ENCODE measurements at regions not wholly inside any gene's neighbourhood (a gene's known extent, or its start where the extent isn't known, plus 50 kb on each side); places are given as distances from the start of the nearest gene placed in this dataset.

- DNase-seq: no peak
Measured at GRCh38 chr5:40413743-40414142, 266.0 kb upstream of the PTGER4 start.

GRCh38 chr5:40412771-40413170 lies 266.9 kb upstream of the PTGER4 start:
- no peak for DNase-seq

- peak; percentile 53 to 76 for DNase-seq
Measured at GRCh38 chr5:40410964-40411635, 268.6 kb upstream of the PTGER4 start.

GRCh38 chr5:40410231-40410861 lies 269.4 kb upstream of the PTGER4 start:
- DNase-seq: peak; percentile 66 to 72

DNA sequence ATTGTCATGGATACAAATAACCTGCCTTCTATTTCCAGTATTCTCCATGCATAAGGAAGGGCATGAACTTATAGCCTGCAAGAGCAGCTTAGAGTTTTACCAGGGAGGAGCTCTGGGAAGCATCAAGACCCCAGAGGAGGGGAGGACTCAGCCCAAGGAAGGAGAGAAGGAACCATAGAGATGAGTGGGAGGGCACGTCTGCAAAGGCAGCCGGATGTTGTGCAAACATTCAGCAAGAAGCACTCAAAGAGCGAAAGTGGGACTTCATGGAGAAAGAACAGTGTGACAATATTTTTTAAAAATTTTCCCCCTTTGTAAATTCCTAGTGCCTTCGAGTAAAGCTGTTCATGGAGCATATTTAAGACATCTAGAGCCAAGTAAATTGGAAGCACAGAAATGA lies 270.1 kb upstream of the PTGER4 start:
- peak; percentile 89 to 93 for DNase-seq

- peak; percentile 73 to 78 for DNase-seq
Measured at GRCh38 chr5:40406741-40407211, 272.9 kb upstream of the PTGER4 start.

- no peak for DNase-seq
Measured at GRCh38 chr5:40405996-40406740, 273.5 kb upstream of the PTGER4 start.

- no peak for DNase-seq
Measured at GRCh38 chr5:40405230-40405629, 274.5 kb upstream of the PTGER4 start.

DNA sequence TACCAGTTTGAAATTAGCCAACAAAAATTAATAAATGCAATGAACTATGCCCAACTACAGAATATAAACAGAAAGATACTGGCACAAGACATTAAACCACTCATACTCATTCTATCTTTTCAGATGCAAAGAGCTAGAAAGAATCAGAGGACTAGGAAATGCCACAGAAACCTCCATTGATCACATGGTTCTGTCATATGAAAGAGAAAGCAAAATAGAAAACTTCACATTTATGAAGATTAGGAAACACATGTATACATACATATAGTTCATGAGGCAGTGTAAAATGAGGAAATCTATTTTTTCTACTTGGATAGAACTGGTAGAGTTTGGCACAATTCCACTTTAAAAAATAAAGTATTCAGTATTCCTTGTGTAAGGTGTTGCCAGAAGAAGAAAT lies 275.1 kb upstream of the PTGER4 start:
- DNase-seq: peak in 1 of 2 experiments; percentile 6

DNA sequence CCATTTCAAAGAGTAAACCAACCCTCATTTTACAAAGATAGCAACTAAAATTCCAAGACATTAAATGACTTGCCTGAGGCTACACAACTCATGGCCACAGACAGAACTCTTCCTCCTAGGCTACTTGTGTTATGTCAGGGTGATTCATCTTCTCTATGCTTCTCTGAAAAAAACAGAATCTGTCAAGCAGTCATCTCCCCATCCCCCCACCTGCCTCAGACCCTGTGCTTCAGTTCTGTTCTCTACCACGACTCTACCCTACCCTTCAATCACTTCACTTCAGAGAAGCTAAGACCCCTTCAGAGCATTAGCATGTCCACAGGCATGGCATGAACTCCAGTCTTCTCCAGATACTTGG lies 277.7 kb upstream of the PTGER4 start:
- peak; percentile 21 to 27 for DNase-seq

DNA sequence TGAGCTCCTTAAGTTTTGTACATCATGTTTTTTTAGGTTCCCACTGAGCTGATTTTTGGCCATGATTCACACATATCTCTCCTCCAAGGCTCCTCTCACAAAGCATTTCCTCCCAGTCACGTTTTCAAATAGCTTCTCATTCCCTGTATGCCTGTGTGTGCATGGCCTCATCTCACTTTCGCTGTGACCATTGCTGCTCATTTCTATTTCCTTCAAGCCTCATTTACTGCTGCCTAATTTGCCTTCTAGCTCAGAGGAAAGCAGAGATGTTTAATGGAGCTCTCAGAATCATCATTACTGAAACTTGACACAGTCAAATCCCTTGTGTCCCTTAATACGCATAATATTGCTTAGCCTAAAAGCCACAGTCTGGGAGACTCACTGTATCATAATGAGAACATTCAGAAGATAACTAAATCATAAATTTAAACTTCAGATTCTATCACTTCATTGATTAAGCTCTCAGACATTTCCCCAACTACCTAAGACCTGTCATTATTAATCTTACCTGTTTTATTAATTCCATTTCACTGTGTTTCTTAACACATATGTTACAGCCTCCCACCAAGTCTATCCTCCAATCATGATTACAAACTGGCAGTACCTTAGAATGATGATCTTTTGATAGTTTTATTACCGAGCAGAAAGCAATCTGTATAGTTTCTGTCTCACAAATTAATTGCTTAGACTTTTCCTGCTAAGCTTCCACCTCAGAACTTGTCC lies 278.3 kb upstream of the PTGER4 start:
- no peak for DNase-seq

- no peak for DNase-seq
Measured at GRCh38 chr5:40400245-40400644, 279.5 kb upstream of the PTGER4 start.

DNA sequence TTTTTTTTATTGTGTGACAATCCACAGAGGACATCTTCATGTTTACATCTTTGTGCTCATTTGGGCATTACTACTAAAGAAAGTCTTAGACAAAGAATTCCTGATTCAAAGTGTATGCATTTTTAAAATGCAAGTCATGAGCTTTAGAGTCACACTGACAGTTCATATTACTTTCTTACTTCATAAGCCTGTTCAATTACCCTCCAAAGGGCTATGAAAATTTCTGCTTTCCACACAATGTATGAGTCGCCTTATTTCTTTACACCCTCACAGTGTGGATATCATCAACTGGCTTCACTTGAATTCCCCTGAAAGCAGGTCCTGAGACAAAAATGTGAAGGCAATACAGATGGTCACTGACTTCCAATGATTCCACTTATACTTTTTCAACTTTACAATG lies 280.4 kb upstream of the PTGER4 start:
- no peak for DNase-seq

DNA sequence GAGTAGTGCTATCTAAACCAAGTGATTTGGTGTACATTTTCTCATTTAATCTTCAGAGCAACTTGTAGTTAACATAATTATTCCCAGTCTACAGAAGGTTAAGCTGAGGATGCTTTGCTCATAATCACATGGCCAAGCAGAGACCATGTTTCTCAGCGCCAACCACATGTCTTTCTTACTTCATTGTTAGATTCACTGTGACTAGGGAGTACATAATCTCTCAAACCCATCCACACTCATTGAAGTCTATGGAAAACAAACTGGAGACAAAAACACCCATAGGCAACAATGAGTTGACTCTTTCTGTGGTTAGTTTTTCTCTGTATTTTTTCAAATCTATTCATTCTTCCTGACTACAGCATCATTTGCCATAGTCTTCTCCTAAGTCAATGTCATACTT lies 281.7 kb upstream of the PTGER4 start:
- DNase-seq: no peak

DNA sequence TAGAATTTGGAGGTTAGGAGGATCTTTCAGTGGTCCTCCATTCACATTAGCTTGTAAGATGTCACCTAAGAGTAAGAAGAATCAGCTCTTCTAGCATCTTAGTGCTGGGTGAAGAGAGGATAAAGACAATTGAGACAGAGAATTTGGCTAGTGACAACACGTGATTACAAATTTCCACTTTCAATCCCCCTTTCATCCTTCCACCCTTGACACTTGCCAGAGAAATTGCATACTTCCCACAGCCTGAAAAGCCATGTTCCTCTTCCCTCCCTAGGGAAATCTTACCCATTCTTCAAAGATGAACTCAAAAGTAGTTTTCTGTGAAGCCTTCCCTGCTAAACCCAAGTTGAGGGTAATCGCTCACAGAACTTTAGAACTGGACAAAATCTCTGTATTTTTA lies 282.6 kb upstream of the PTGER4 start:
- DNase-seq: no peak

- DNase-seq: no peak
Measured at GRCh38 chr5:40396317-40396716, 283.4 kb upstream of the PTGER4 start.

- no peak for DNase-seq
Measured at GRCh38 chr5:40395251-40395650, 284.5 kb upstream of the PTGER4 start.

DNA sequence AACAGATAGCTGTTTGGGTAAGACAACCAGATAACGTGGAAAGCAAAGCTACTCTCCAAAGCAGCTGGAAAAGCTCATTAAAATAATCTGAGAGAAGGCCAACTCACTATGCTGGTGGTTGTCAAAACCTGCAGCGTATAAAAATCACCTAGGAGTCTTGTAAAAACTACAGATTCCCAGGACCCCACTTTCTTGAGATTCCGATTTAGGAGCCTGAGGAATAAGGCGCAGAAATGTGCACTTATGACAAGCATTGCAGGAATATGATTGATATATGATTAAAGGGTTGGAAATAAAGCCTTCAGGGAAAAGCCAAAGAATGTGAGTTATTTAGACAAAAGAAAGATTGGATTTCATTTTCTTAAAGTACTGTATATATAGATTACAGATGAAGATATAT lies 285.0 kb upstream of the PTGER4 start:
- no peak for DNase-seq

- no peak for DNase-seq
Measured at GRCh38 chr5:40391642-40392041, 288.1 kb upstream of the PTGER4 start.

DNA sequence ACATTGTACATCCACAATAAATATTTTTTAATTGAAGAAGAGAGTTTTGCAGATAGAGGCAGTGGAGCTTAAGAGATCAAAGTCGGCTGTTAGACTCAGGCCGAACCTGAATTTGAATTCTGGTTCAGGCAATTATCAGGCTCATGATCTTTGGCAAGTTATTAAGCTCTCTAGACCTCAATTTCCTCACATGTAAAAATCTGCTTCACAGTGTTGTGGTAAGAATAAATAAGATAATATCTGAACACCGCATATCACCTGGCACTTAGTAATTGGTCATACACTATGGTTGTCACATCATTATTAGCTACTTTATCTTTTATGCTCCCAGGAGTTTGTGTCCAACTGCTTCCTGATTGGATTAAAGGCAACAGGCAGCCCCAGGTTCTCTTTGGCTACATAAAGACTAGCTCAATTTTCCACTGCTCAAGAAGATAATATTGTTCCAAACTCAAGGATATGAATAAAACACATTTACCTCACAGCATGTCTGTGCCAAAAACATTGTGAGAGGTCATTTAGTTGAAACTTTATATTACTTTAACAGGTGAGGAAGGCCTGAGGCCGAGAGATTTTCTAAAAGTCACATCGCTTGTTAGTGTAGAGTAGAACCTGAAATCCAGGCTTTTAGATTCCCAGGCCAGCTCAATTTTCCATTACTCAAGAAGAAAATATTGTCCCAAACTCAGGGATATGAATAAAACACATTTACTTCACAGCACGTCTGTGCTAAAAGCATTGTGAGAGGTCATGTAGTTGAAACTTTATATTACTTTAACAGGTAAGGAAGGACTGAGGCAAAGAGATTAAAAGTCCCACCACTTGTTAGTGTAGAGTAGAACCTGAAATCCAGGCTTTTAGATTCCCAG lies 289.2 kb upstream of the PTGER4 start:
- DNase-seq: no peak

DNA sequence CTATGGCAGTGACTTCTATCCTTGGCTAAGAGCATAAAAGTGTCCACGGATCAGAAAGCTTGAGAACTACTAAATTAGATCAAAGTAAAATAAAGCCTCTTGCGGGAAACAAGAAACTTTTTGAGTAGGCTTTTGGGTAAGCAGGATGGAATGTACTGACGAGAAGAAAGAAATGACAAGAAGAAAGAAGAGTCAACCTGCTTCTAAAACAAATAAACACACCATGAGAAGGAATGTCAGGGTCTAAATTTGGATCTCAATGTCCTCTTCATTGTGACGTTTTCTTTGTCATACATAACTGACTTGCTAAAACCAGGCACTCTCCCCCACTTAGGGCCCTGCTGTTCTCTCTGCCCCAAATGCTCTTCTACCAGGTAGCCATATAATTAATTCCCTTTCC lies 290.1 kb upstream of the PTGER4 start:
- no peak for DNase-seq

DNA sequence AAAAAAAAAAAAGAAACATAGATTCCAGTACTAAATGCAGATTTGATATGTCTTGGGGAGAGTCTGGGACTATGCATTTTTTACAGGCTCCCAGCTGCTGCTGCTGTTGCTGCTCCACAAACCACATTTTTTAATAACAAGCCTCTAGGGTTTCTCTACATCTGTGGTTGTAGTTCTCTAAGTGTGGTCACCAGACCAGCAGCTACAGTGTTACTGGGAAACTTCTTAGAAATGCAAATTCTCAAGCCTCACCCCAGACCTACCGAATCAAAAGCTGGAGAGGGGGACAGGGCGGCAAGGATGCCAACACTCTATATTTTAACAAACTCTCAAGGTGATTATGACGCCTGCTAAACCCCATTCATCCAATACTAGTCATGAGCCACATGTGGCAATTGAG lies 293.4 kb upstream of the PTGER4 start:
- peak; percentile 74 to 80 for DNase-seq

All from Kasumi-1 (cell line).